HG03060 (cell line): ENCODE measurements at regions not wholly inside any gene's neighbourhood (a gene's known extent, or its start where the extent isn't known, plus 50 kb on each side); places are given as distances from the start of the nearest gene placed in this dataset.
"Not testable (repeated sequence)": the region's sequence is repeated elsewhere in the genome, so short reads cannot be mapped to it uniquely, and the experiment has no call there.

Source experiments
- ATAC-seq: cut with Tn5 transposase; IDR thresholded peaks from one replicate; pipeline ENCODE4 v1.9.1; 2021; ENCODE audit warnings: low read depth, moderate number of reproducible peaks; ENCODE audit not compliant: unreplicated experiment

- ATAC-seq: no peak
These were observed 270.6 kb downstream of the FBXO8 start for GRCh38 chr4:174012886-174013259.

- no peak for ATAC-seq
These were observed 271.2 kb downstream of the FBXO8 start for GRCh38 chr4:174012135-174012885.

GRCh38 chr4:174010547-174010946 lies 272.9 kb downstream of the FBXO8 start:
- ATAC-seq: no peak

GRCh38 chr4:174009686-174010451 lies 273.6 kb downstream of the FBXO8 start:
- no peak for ATAC-seq

GRCh38 chr4:174005422-174005821 lies 278.0 kb downstream of the FBXO8 start:
- no peak for ATAC-seq

- no peak for ATAC-seq
These were observed 284.9 kb downstream of the FBXO8 start for GRCh38 chr4:173998471-173999144.

GRCh38 chr4:173995779-173996178 lies 287.7 kb downstream of the FBXO8 start:
- ATAC-seq: not testable (repeated sequence)

- ATAC-seq: no peak
These were observed 291.7 kb downstream of the FBXO8 start for GRCh38 chr4:173991814-173992213.

- ATAC-seq: no peak
These were observed 292.2 kb downstream of the FBXO8 start for GRCh38 chr4:173991316-173991715.

GRCh38 chr4:173990869-173991210 lies 292.6 kb downstream of the FBXO8 start:
- ATAC-seq: no peak

- ATAC-seq: no peak
These were observed 293.2 kb downstream of the FBXO8 start for GRCh38 chr4:173990126-173990868.

GRCh38 chr4:173963523-173963922 lies 319.9 kb downstream of the FBXO8 start:
- not testable (repeated sequence) for ATAC-seq

- ATAC-seq: no peak
These were observed 323.1 kb downstream of the FBXO8 start for GRCh38 chr4:173960398-173960797.

- no peak for ATAC-seq
These were observed 325.0 kb downstream of the FBXO8 start for GRCh38 chr4:173958445-173958844.

GRCh38 chr4:173943547-173943946 lies 339.9 kb downstream of the FBXO8 start:
- no peak for ATAC-seq

GRCh38 chr4:173940146-173940545 lies 343.3 kb downstream of the FBXO8 start:
- ATAC-seq: no peak

- ATAC-seq: no peak
These were observed 345.7 kb downstream of the FBXO8 start for GRCh38 chr4:173937631-173938270.

GRCh38 chr4:173936861-173937260 lies 346.6 kb downstream of the FBXO8 start:
- no peak for ATAC-seq

- ATAC-seq: no peak
These were observed 347.7 kb downstream of the FBXO8 start for GRCh38 chr4:173935622-173936405.
